H1 (cell line): ENCODE measurements at regions not wholly inside any gene's neighbourhood (a gene's known extent, or its start where the extent isn't known, plus 50 kb on each side); places are given as distances from the start of the nearest gene placed in this dataset.

ENCODE experiments used
- CTCF ChIA-PET: fragments of 300-600 bp; sonication (Branson Sonifier 250); formaldehyde crosslinking; loops from one replicate; lab custom pipeline; 2021; ENCODE audit not compliant: partially characterized antibody; lab: Charles Lee
- POLR2A ChIA-PET: fragments of 300-600 bp; sonication (Branson Sonifier 250); formaldehyde crosslinking; loops from one replicate; lab custom pipeline; 2021; ENCODE audit warnings: inconsistent platforms; ENCODE audit not compliant: partially characterized antibody; lab: Charles Lee
- DNase-seq, 2 experiments: peaks; one replicate each; pipeline versions ENCODE4 v3.0.0 to v3.0.0-alpha.2; 2010 to 2022; ENCODE audit warnings: low spot score in 2 of 2, low read depth in 1 of 2, mixed read lengths in 1 of 2
- FAIRE-seq: peaks from 2 replicates; lab custom pipeline; 2011; peaks lifted over from hg19 to GRCh38; lab: Jason Lieb, UNC
- H2AFZ ChIP-seq: 2 replicates; pipeline ENCODE4 v1.8.1; 2012; ENCODE audit warnings: low read length, inconsistent platforms
- H2AK5ac ChIP-seq: 2 replicates; pipeline ENCODE4 v1.6.1; 2013; ENCODE audit warnings: low read depth, low read length
- H2BK120ac ChIP-seq: replicated peaks from 2 replicates; pipeline ENCODE3; 2013; ENCODE audit warnings: low read depth, low read length, inconsistent platforms
- H2BK12ac ChIP-seq: 2 replicates; pipeline ENCODE4 v1.6.1; 2013; ENCODE audit warnings: low read depth, low read length
- H2BK15ac ChIP-seq: 2 replicates; pipeline ENCODE4 v1.6.1; 2013; ENCODE audit warnings: low read length
- H2BK20ac ChIP-seq: 2 replicates; pipeline ENCODE4 v1.6.1; 2013; ENCODE audit warnings: low read length
- H2BK5ac ChIP-seq: 2 replicates; pipeline ENCODE4 v1.6.1; 2013; ENCODE audit warnings: low read depth, low read length
- H3K14ac ChIP-seq: 2 replicates; pipeline ENCODE4 v1.6.1; 2013; ENCODE audit warnings: inconsistent platforms; ENCODE audit not compliant: insufficient read length
- H3K18ac ChIP-seq: 2 replicates; pipeline ENCODE4 v1.6.1; 2013; ENCODE audit warnings: low read length; ENCODE audit errors: extremely low read depth
- H3K23ac ChIP-seq: 2 replicates; pipeline ENCODE4 v1.6.1; 2013; ENCODE audit warnings: inconsistent platforms; ENCODE audit not compliant: insufficient read length
- H3K23me2 ChIP-seq: 2 replicates; pipeline ENCODE4 v1.6.1; 2013; ENCODE audit warnings: low read depth, low read length
- H3K27ac ChIP-seq: 2 replicates; pipeline ENCODE4 v1.6.1; 2011; ENCODE audit warnings: low read depth, low read length, inconsistent platforms
- H3K27me3 ChIP-seq, 4 experiments: replicated peaks in 1 of 4; 1 replicate in 1 of 4; 2 replicates in 3 of 4; pipeline versions ENCODE4 v1.6.1 to v1.8.1; 2011 to 2013; ENCODE audit warnings: low read length in 3 of 4, mild to moderate bottlenecking in 3 of 4, inconsistent platforms in 2 of 4, mixed read lengths in 2 of 4, moderate library complexity in 1 of 4; ENCODE audit not compliant: control insufficient read depth in 3 of 4, insufficient read depth in 3 of 4; ENCODE audit errors: extremely low read depth in 1 of 4
- H3K36me3 ChIP-seq, 4 experiments: 2 replicates each; pipeline versions ENCODE4 v1.6.1 to v1.8.1; 2011 to 2013; ENCODE audit warnings: mild to moderate bottlenecking in 4 of 4, low read length in 3 of 4, moderate library complexity in 2 of 4, control low read depth in 1 of 4, inconsistent platforms in 1 of 4; ENCODE audit not compliant: insufficient read depth in 4 of 4, control insufficient read depth in 2 of 4
- H3K4ac ChIP-seq: replicated peaks from 2 replicates; pipeline ENCODE3; 2013; ENCODE audit warnings: low read length, low read depth, mixed read lengths, inconsistent platforms; ENCODE audit not compliant: insufficient read length
- H3K4me1 ChIP-seq, 4 experiments: replicated peaks in 1 of 4; 1 replicate in 1 of 4; 2 replicates in 3 of 4; pipeline versions ENCODE4 v1.6.1 to v1.8.1; 2011 to 2013; ENCODE audit warnings: low read length in 3 of 4, inconsistent platforms in 2 of 4, mixed read lengths in 1 of 4; ENCODE audit not compliant: insufficient read depth in 4 of 4, control insufficient read depth in 3 of 4
- H3K4me2 ChIP-seq, 2 experiments: 2 replicates each; pipeline versions ENCODE4 v1.6.1 to v1.8.1; 2011 to 2013; ENCODE audit warnings: low read depth in 2 of 2, low read length in 2 of 2, control low read depth in 1 of 2, inconsistent platforms in 1 of 2, mild to moderate bottlenecking in 1 of 2; ENCODE audit not compliant: insufficient read depth in 1 of 2
- H3K4me3 ChIP-seq, 4 experiments: fragments of 200-600, 300-600 bp in 1 of 4; sonication (generic), shearing (Covaris generic), sonication (Bioruptor Twin) in 1 of 4; 2 replicates each; pipeline versions ENCODE4 v1.5.1 to v1.8.1; 2011 to 2016; ENCODE audit warnings: low read length in 4 of 4, low read depth in 3 of 4, control low read depth in 2 of 4, inconsistent platforms in 2 of 4, mild to moderate bottlenecking in 2 of 4, mixed read lengths in 1 of 4, moderate library complexity in 1 of 4; ENCODE audit not compliant: insufficient read depth in 2 of 4; ENCODE audit errors: extremely low read depth in 1 of 4
- H3K56ac ChIP-seq: replicated peaks from 2 replicates; pipeline ENCODE3; 2013; ENCODE audit warnings: low read depth, mild to moderate bottlenecking, mixed read lengths, low read length, inconsistent platforms; ENCODE audit not compliant: insufficient read length
- H3K79me1 ChIP-seq: 2 replicates; pipeline ENCODE4 v1.6.1; 2013; ENCODE audit warnings: low read depth, low read length, control low read depth
- H3K79me2 ChIP-seq, 2 experiments: 2 replicates each; pipeline versions ENCODE4 v1.6.1 to v1.8.1; 2012 to 2013; ENCODE audit warnings: low read length in 2 of 2, mild to moderate bottlenecking in 2 of 2, inconsistent platforms in 1 of 2; ENCODE audit not compliant: insufficient read depth in 2 of 2, control insufficient read depth in 1 of 2
- H3K9ac ChIP-seq, 4 experiments: replicated peaks in 1 of 4; 1 replicate in 1 of 4; 2 replicates in 3 of 4; pipeline versions ENCODE4 v1.6.1 to v1.8.1; 2011 to 2013; ENCODE audit warnings: low read depth in 3 of 4, low read length in 3 of 4, control low read depth in 2 of 4, mild to moderate bottlenecking in 2 of 4, moderate library complexity in 2 of 4, inconsistent platforms in 1 of 4; ENCODE audit errors: extremely low read depth in 1 of 4
- H3K9me3 ChIP-seq, 2 experiments: 2 replicates each; pipeline versions ENCODE4 v1.6.1 to v1.8.1; 2012 to 2013; ENCODE audit warnings: mild to moderate bottlenecking in 2 of 2, moderate library complexity in 2 of 2, control low read depth in 1 of 2, inconsistent platforms in 1 of 2, low read depth in 1 of 2, low read length in 1 of 2, mixed read lengths in 1 of 2; ENCODE audit not compliant: insufficient read depth in 2 of 2
- H4K20me1 ChIP-seq, 2 experiments: replicated peaks in 1 of 2; 2 replicates each; pipeline versions ENCODE3 to v1.8.1; 2011 to 2013; ENCODE audit warnings: inconsistent platforms in 2 of 2, low read length in 2 of 2, mild to moderate bottlenecking in 1 of 2; ENCODE audit not compliant: insufficient read depth in 2 of 2, control insufficient read depth in 1 of 2
- H4K5ac ChIP-seq: 2 replicates; pipeline ENCODE4 v1.6.1; 2013; ENCODE audit warnings: low read length, low read depth, mixed read lengths, inconsistent platforms; ENCODE audit not compliant: insufficient read length
- H4K8ac ChIP-seq: 2 replicates; pipeline ENCODE4 v1.8.0; 2013; ENCODE audit warnings: mild to moderate bottlenecking, moderate library complexity, low read length, inconsistent platforms; ENCODE audit not compliant: insufficient read depth; ENCODE audit errors: extremely low read depth
- H4K91ac ChIP-seq: replicated peaks from 2 replicates; pipeline ENCODE3; 2013; ENCODE audit warnings: low read length, mixed read lengths, inconsistent platforms; ENCODE audit not compliant: insufficient read length
- BACH1 ChIP-seq: IDR thresholded peaks from 2 replicates; pipeline ENCODE4 v1.6.1; 2012; ENCODE audit warnings: low read length, improper control_type of control experiment
- CBX5 ChIP-seq: fragments of 300-800, 300-1000 bp; sonication (generic); IDR thresholded peaks from 2 replicates; pipeline ENCODE4 v1.7.1; 2016; ENCODE audit warnings: antibody characterized with exemption, low read length, low read depth
- CBX8 ChIP-seq: fragments of 300-800, 300-1000 bp; sonication (generic); IDR thresholded peaks from 2 replicates; pipeline ENCODE4 v1.7.1; 2016; ENCODE audit warnings: low read depth, low read length, borderline replicate concordance
- EZH2 ChIP-seq: fragments of 200-600 bp; sonication (generic); IDR thresholded peaks from 2 replicates; pipeline ENCODE4 v1.7.1; 2012; ENCODE audit warnings: low read depth, mild to moderate bottlenecking, moderate library complexity, low read length, inconsistent platforms; ENCODE audit not compliant: severe bottlenecking
- POLR2AphosphoS5 ChIP-seq: IDR thresholded peaks from 2 replicates; pipeline ENCODE4 v1.6.1; 2011; ENCODE audit warnings: low read depth, low read length
- SIX5 ChIP-seq: IDR thresholded peaks from 2 replicates; pipeline ENCODE4 v1.6.1; 2011; ENCODE audit warnings: mild to moderate bottlenecking, low read depth, low read length
- SP4 ChIP-seq: IDR thresholded peaks from 2 replicates; pipeline ENCODE4 v1.6.1; 2012; ENCODE audit warnings: low read length, inconsistent platforms
- WGBS, 2 experiments: shearing (Covaris generic) in 1 of 2; methylation state at CpG; one replicate each; pipeline versions ENCODE4 v1.1.6 to v1.1.7; 2013 to 2015; ENCODE audit warnings: low lambda C conversion rate in 2 of 2, mixed read lengths in 2 of 2, inconsistent platforms in 1 of 2, low coverage in 1 of 2, missing lambda C conversion rate in 1 of 2; ENCODE audit not compliant: insufficient replicate concordance in 2 of 2, insufficient coverage in 1 of 2, insufficient read length in 1 of 2; ENCODE audit errors: extremely low coverage in 1 of 2, missing lambda C conversion rate in 1 of 2; 5-methylcytosine and 5-hydroxymethylcytosine counted together
- TF ChIP-seq, protein P1 (sequence below): IDR thresholded peaks from 2 replicates; pipeline ENCODE4 v1.6.1; 2011; ENCODE audit warnings: low read depth, mild to moderate bottlenecking, low read length; ENCODE audit not compliant: insufficient read depth
- TF ChIP-seq, protein P2 (sequence below), 3 experiments: IDR thresholded peaks; 1 replicate in 2 of 3; 2 replicates in 1 of 3; pipeline versions ENCODE4 v1.5.1 to v1.6.1; 2011; ENCODE audit warnings: low read length in 3 of 3, mild to moderate bottlenecking in 3 of 3, inconsistent platforms in 2 of 3, low read depth in 1 of 3, moderate library complexity in 1 of 3; ENCODE audit not compliant: insufficient read depth in 1 of 3; ENCODE audit errors: control extremely low read depth in 1 of 3

DNA sequence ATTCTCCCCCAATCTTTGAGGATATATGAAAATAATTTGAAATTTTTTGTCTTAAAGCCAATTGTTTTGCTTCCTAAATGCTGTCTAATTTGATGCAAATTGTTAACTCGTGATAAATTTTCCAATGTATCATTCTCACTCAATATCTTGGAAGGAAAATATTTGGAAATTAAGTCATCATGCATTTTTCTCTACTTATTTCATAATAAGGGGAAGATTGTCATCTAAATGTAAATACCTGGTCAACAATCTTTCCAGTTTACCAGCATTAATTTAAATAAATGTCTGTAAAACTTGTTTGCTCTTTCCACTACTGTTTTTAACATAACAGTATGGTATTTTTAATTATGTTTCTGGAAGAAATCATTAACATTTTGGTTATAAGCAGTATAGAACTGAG is 78.3 kb upstream of the KCTD3 start:
- H3K4me1 ChIP-seq, result peaks cover 0 to 2% (median 0%) of the 10 kb centered on the region in 4 experiments; a peak in 1 of 7 replicates
- H3K4me3 ChIP-seq, result no peak overlapping the region
- FAIRE-seq (no peak), DNase-seq (no peak)
- no peak overlapping the region for H3K9ac ChIP-seq
- no peak overlapping the region for H3K27ac ChIP-seq
- H2BK12ac ChIP-seq, result no peak overlapping the region
- no peak overlapping the region for H4K5ac ChIP-seq
- H3K27me3 ChIP-seq, result no peaks in the 10 kb centered on the region
- H3K4me2 ChIP-seq, result no peak overlapping the region
- peaks cover 4 to 7% of the 10 kb centered on the region in 2 experiments; a peak in 1 of 4 replicates for H3K9me3 ChIP-seq
- H3K56ac ChIP-seq, result no peak overlapping the region
- CTCF ChIA-PET, result no interaction called here
- H3K14ac ChIP-seq, result no peak overlapping the region
- TF ChIP-seq BACH1 (no peak), POLR2AphosphoS5 (no peak), CBX8 (no peak), CBX5 (no peak), SIX5 (no peak), SP4 (no peak), EZH2 (no peak)
- TF ChIP-seq, protein P1, sequence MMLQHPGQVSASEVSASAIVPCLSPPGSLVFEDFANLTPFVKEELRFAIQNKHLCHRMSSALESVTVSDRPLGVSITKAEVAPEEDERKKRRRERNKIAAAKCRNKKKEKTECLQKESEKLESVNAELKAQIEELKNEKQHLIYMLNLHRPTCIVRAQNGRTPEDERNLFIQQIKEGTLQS, result no peak
- TF ChIP-seq, protein P2, sequence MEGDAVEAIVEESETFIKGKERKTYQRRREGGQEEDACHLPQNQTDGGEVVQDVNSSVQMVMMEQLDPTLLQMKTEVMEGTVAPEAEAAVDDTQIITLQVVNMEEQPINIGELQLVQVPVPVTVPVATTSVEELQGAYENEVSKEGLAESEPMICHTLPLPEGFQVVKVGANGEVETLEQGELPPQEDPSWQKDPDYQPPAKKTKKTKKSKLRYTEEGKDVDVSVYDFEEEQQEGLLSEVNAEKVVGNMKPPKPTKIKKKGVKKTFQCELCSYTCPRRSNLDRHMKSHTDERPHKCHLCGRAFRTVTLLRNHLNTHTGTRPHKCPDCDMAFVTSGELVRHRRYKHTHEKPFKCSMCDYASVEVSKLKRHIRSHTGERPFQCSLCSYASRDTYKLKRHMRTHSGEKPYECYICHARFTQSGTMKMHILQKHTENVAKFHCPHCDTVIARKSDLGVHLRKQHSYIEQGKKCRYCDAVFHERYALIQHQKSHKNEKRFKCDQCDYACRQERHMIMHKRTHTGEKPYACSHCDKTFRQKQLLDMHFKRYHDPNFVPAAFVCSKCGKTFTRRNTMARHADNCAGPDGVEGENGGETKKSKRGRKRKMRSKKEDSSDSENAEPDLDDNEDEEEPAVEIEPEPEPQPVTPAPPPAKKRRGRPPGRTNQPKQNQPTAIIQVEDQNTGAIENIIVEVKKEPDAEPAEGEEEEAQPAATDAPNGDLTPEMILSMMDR (IDR thresholded peaks at IDR 0.05; ENCODE audit: control extremely low read depth in 1 of 3, insufficient read depth in 1 of 3, low read depth in 1 of 3, low read length in 3 of 3), result no peak
- no peak overlapping the region for H3K18ac ChIP-seq
- no peaks in the 10 kb centered on the region for H3K79me1 ChIP-seq
- 88% methylated on average over 1 of the region's 1 CpG; no CpG with 5 or more reads in 1 of the 2 experiments for WGBS, 2 experiments
- no peak overlapping the region for H2BK15ac ChIP-seq
- H3K23ac ChIP-seq, result no peak overlapping the region
- H3K79me2 ChIP-seq, result no peaks in the 10 kb centered on the region
- no peak overlapping the region for H4K91ac ChIP-seq
- H4K8ac ChIP-seq, result no peak overlapping the region
- no peaks in the 10 kb centered on the region for H4K20me1 ChIP-seq
- H2BK5ac ChIP-seq, result no peak overlapping the region
- H2AFZ ChIP-seq, result no peak overlapping the region
- no peaks in the 10 kb centered on the region for H3K23me2 ChIP-seq
- H3K36me3 ChIP-seq, result no peaks in the 10 kb centered on the region
- H2BK120ac ChIP-seq, result no peak overlapping the region
- POLR2A ChIA-PET, result interaction anchor here (1.1 kb wide), 1 partner anchor 13 kb away, joined by 3 read pairs; no protein-coding TSS in a partner anchor
- no peak overlapping the region for H2AK5ac ChIP-seq
- H2BK20ac ChIP-seq, result no peak overlapping the region
- no peak overlapping the region for H3K4ac ChIP-seq
